Fibroblast of lung (primary cell): ENCODE measurements at regions not wholly inside any gene's neighbourhood (a gene's known extent, or its start where the extent isn't known, plus 50 kb on each side); places are given as distances from the start of the nearest gene placed in this dataset.

Source experiments
- DNase-seq, 2 donors: peaks; one replicate each; pipeline versions ENCODE4 v3.0.0 to v3.0.0-alpha.2; 2010; ENCODE audit warnings: low read depth in 2 of 2
- H2AFZ ChIP-seq: 2 replicates; pipeline ENCODE4 v1.5.1; 2012; ENCODE audit warnings: low read length, control low read depth, inconsistent platforms
- H3K27ac ChIP-seq: 2 replicates; pipeline ENCODE4 v1.5.1; 2011; ENCODE audit warnings: low read length, control low read depth; ENCODE audit not compliant: insufficient read depth
- H3K27me3 ChIP-seq: 2 replicates; pipeline ENCODE4 v1.5.1; 2011; ENCODE audit warnings: mild to moderate bottlenecking, low read length; ENCODE audit not compliant: control insufficient read depth, insufficient read depth
- H3K36me3 ChIP-seq: 2 replicates; pipeline ENCODE4 v1.5.1; 2011; ENCODE audit warnings: low read length; ENCODE audit not compliant: control insufficient read depth, insufficient read depth
- H3K4me1 ChIP-seq: 2 replicates; pipeline ENCODE4 v1.5.1; 2011; ENCODE audit warnings: low read length; ENCODE audit not compliant: control insufficient read depth, insufficient read depth; ENCODE audit errors: extremely low read depth
- H3K4me2 ChIP-seq: 2 replicates; pipeline ENCODE4 v1.5.1; 2011; ENCODE audit warnings: low read length, control low read depth; ENCODE audit not compliant: insufficient read depth; ENCODE audit errors: extremely low read depth
- H3K4me3 ChIP-seq, 4 experiments: fragments of 200-600 bp in 1 of 4; sonication (generic) in 1 of 4; replicated peaks in 1 of 4; 2 replicates each; pipeline ENCODE4 v1.5.1; 2011 to 2016; ENCODE audit warnings: low read length in 4 of 4, low read depth in 3 of 4, mild to moderate bottlenecking in 3 of 4, control low read depth in 2 of 4, inconsistent platforms in 1 of 4, mixed read lengths in 1 of 4; ENCODE audit not compliant: insufficient read depth in 1 of 4; ENCODE audit errors: control extremely low read depth in 1 of 4
- H3K79me2 ChIP-seq: 2 replicates; pipeline ENCODE4 v1.5.1; 2012; ENCODE audit warnings: mild to moderate bottlenecking, low read length, inconsistent platforms; ENCODE audit not compliant: control insufficient read depth, insufficient read depth
- H3K9ac ChIP-seq: 2 replicates; pipeline ENCODE4 v1.5.1; 2011; ENCODE audit warnings: mild to moderate bottlenecking, low read length, control low read depth; ENCODE audit not compliant: insufficient read depth
- H3K9me3 ChIP-seq: 2 replicates; pipeline ENCODE4 v1.5.1; 2012; ENCODE audit warnings: low read depth, low read length; ENCODE audit not compliant: control insufficient read depth, insufficient read depth
- H4K20me1 ChIP-seq: 2 replicates; pipeline ENCODE4 v1.5.1; 2011; ENCODE audit warnings: low read length; ENCODE audit not compliant: control insufficient read depth, insufficient read depth; ENCODE audit errors: extremely low read depth
- CTCF ChIP-seq, 2 donors: IDR thresholded peaks in 1 of 2; conservative IDR thresholded peaks in 1 of 2; 1 replicate in 1 of 2; 2 replicates in 1 of 2; pipeline ENCODE4 v1.5.1; 2011 to 2012; ENCODE audit warnings: low read length in 2 of 2, control low read depth in 1 of 2, inconsistent platforms in 1 of 2, low read depth in 1 of 2, mild to moderate bottlenecking in 1 of 2
- EZH2 ChIP-seq: IDR thresholded peaks from 2 replicates; pipeline ENCODE4 v1.5.1; 2012; ENCODE audit warnings: low read length, control low read depth, mild to moderate bottlenecking; ENCODE audit errors: missing control alignments

GRCh38 chr5:4212981-4213819 lies 617.6 kb downstream of the IRX1 start:
- no peak overlapping the region for H3K4me2 ChIP-seq
- no peak overlapping the region for H3K9ac ChIP-seq
- no peak for TF ChIP-seq EZH2
- TF ChIP-seq CTCF (conservative IDR thresholded peaks at IDR 0.05 in 1 of 2, IDR thresholded peaks at IDR 0.05 in 1 of 2; ENCODE audit: low read depth in 1 of 2, low read length in 2 of 2) = no peak
- no peak for DNase-seq
- H4K20me1 ChIP-seq = no peaks in the 10 kb centered on the region
- no peaks in the 10 kb centered on the region for H3K4me1 ChIP-seq
- no peaks in the 10 kb centered on the region for H3K9me3 ChIP-seq
- H2AFZ ChIP-seq = no peak overlapping the region
- H3K79me2 ChIP-seq = no peaks in the 10 kb centered on the region
- H3K27me3 ChIP-seq = no peaks in the 10 kb centered on the region
- H3K27ac ChIP-seq = no peak overlapping the region
- no peaks in the 10 kb centered on the region for H3K36me3 ChIP-seq
- no peak overlapping the region for H3K4me3 ChIP-seq

- H3K9ac ChIP-seq = no peak overlapping the region
- TF ChIP-seq EZH2 (no peak), CTCF (conservative IDR thresholded peaks at IDR 0.05 in 1 of 2, IDR thresholded peaks at IDR 0.05 in 1 of 2; ENCODE audit: low read depth in 1 of 2, low read length in 2 of 2) (no peak)
- H4K20me1 ChIP-seq = no peaks in the 10 kb centered on the region
- no peaks in the 10 kb centered on the region for H3K36me3 ChIP-seq
- no peaks in the 10 kb centered on the region for H3K27me3 ChIP-seq
- no peaks in the 10 kb centered on the region for H3K4me1 ChIP-seq
- no peak overlapping the region for H2AFZ ChIP-seq
- no peaks in the 10 kb centered on the region for H3K79me2 ChIP-seq
- no peak overlapping the region for H3K4me3 ChIP-seq
- no peak overlapping the region for H3K27ac ChIP-seq
- no peaks in the 10 kb centered on the region for H3K9me3 ChIP-seq
- no peak for DNase-seq
- no peak overlapping the region for H3K4me2 ChIP-seq
Observed at GRCh38 chr5:4215143-4215542, 619.5 kb downstream of the IRX1 start.

GRCh38 chr5:4216142-4216541 lies 620.5 kb downstream of the IRX1 start:
- no peak overlapping the region for H2AFZ ChIP-seq
- H3K4me3 ChIP-seq = no peak overlapping the region
- H3K27ac ChIP-seq = no peak overlapping the region
- no peak for DNase-seq
- H3K4me2 ChIP-seq = no peak overlapping the region
- no peaks in the 10 kb centered on the region for H3K4me1 ChIP-seq
- no peaks in the 10 kb centered on the region for H3K9me3 ChIP-seq
- TF ChIP-seq CTCF (conservative IDR thresholded peaks at IDR 0.05 in 1 of 2, IDR thresholded peaks at IDR 0.05 in 1 of 2; ENCODE audit: low read depth in 1 of 2, low read length in 2 of 2) = no peak
- no peak for TF ChIP-seq EZH2
- H3K36me3 ChIP-seq = no peaks in the 10 kb centered on the region
- no peaks in the 10 kb centered on the region for H4K20me1 ChIP-seq
- no peaks in the 10 kb centered on the region for H3K27me3 ChIP-seq
- no peaks in the 10 kb centered on the region for H3K79me2 ChIP-seq
- no peak overlapping the region for H3K9ac ChIP-seq
